K562 (cell line): ENCODE measurements at regions not wholly inside any gene's neighbourhood (a gene's known extent, or its start where the extent isn't known, plus 50 kb on each side); places are given as distances from the start of the nearest gene placed in this dataset.

Experiments used
- CHD1 ChIP-seq: fragments of 200-600 bp; sonication (generic); IDR thresholded peaks from one replicate; pipeline ENCODE4 v1.6.1; 2012; ENCODE audit warnings: mild to moderate bottlenecking, moderate library complexity, low read length, inconsistent platforms
- TAF1 ChIP-seq: IDR thresholded peaks from 2 replicates; pipeline ENCODE4 v1.6.1; 2011; ENCODE audit warnings: mild to moderate bottlenecking, low read length, moderate library complexity; ENCODE audit not compliant: insufficient read depth, control insufficient read depth, severe bottlenecking; ENCODE audit errors: extremely low read depth
- ZNF124 ChIP-seq: sonication (generic); formaldehyde crosslinking; IDR thresholded peaks from 2 replicates; pipeline ENCODE4 v1.8.1; 2022; ENCODE audit warnings: missing genetic modification reagents

DNA sequence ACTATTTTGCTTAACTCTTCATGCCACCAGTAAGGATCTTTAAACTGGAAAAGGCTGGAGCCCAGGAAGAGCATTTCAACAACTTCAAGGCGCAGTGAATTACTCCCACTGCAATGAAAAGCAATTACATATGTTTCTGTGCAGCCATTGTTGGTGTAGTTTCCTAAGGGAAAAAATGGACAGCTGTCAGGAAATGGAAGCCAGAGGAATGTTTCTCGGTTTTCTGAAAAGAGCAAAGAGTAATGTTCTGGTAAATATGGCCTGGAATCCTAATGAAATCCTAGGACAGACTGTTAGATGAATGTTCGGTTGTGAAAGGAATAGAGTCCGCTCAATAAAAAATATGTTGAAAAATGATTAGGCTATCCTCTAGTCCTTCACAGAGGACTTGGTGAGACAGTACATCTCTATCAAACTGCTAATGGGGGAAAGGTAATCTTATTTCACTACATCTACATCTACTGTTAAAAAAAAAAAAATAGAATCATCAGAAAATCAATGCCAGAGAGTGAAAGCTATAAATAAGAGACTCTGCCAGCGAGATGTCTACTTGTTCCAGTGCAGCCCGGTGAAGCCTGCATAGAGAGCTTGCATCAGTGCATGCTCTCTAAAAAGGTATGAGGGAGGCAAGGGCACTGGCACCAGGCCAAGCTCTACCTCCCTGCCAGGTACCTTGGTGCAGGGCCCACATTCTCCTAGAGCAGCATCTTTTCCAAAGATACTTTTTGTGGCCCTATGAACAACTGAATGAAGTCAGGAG, 68.2 kb upstream of the TJP1 start:
- TF ChIP-seq ZNF124 (CRISPR knock-in tag) (no peak), CHD1 (no peak), TAF1 (no peak)
